HepG2 (cell line): ENCODE measurements at regions not wholly inside any gene's neighbourhood (a gene's known extent, or its start where the extent isn't known, plus 50 kb on each side); places are given as distances from the start of the nearest gene placed in this dataset.

ENCODE experiments used
- ATAC-seq: fragments of 200-7000 bp; cut with Tn5 transposase; 3 replicates; pipeline ENCODE4 v1.9.1; 2020; ENCODE audit warnings: mild to moderate bottlenecking, moderate library complexity
- BruUV-seq: library from RNA; stranded (reverse); fragments of 400-500 nt; replicated peaks from 2 replicates; lab custom pipeline; 2021; lab: Mats Ljungman, UMichigan
- CTCF ChIA-PET: fragments of 300-600 bp; formaldehyde crosslinking; extraction: SDS; loops from one replicate; lab custom pipeline; 2021; ENCODE audit warnings: low total read pairs, inconsistent platforms, low intra/inter-chr PET ratio; lab: Yijun Ruan, JAX
- POLR2A ChIA-PET: fragments of 350-600 bp; sonication (Branson Sonifier 250); formaldehyde crosslinking; loops from one replicate; lab custom pipeline; 2020; ENCODE audit warnings: antibody characterized with exemption, inconsistent platforms; lab: Yijun Ruan, JAX
- DNase-seq: peaks from one replicate; pipeline ENCODE4 v3.0.0-alpha.2; 2015; ENCODE audit warnings: low spot score
- FAIRE-seq: peaks from 3 replicates; lab custom pipeline; 2011; peaks lifted over from hg19 to GRCh38; lab: Jason Lieb, UNC
- H2AFZ ChIP-seq: one replicate; pipeline ENCODE4 v1.6.1; 2011; ENCODE audit warnings: low read length, inconsistent platforms
- H3K27ac ChIP-seq: fragments of 300-600 bp; 3 replicates; pipeline ENCODE4 v1.8.0; 2011; ENCODE audit warnings: mixed run types, mild to moderate bottlenecking, mixed read lengths, low read length, inconsistent platforms; ENCODE audit not compliant: insufficient read depth; ENCODE audit errors: extremely low read length
- H3K27me3 ChIP-seq, 2 experiments: fragments of 200-600 bp in 1 of 2; 2 replicates in 1 of 2; 3 replicates in 1 of 2; pipeline versions ENCODE4 v1.6.0 to v1.8.0; 2011; ENCODE audit warnings: low read length in 2 of 2, mild to moderate bottlenecking in 2 of 2, moderate library complexity in 2 of 2, inconsistent platforms in 1 of 2; ENCODE audit not compliant: insufficient read depth in 2 of 2, control insufficient read depth in 1 of 2
- H3K36me3 ChIP-seq, 2 experiments: fragments of 200-600 bp in 1 of 2; replicated peaks in 1 of 2; 2 replicates in 1 of 2; 3 replicates in 1 of 2; pipeline versions ENCODE4 v1.5.1 to v1.8.0; 2011; ENCODE audit warnings: low read length in 2 of 2, inconsistent platforms in 1 of 2; ENCODE audit not compliant: insufficient read depth in 2 of 2, control insufficient read depth in 1 of 2
- H3K4me1 ChIP-seq: 2 replicates; pipeline ENCODE4 v1.5.1; 2012; ENCODE audit warnings: low read length, inconsistent platforms; ENCODE audit not compliant: insufficient read depth
- H3K4me2 ChIP-seq: 2 replicates; pipeline ENCODE4 v1.6.0; 2011; ENCODE audit warnings: low read depth, low read length, inconsistent platforms
- H3K4me3 ChIP-seq, 3 experiments: fragments of 200-600 bp in 1 of 3; sonication (generic), shearing (Covaris generic) in 1 of 3; replicated peaks in 1 of 3; 2 replicates each; pipeline ENCODE4 v1.5.1; 2011 to 2016; ENCODE audit warnings: low read length in 3 of 3, inconsistent platforms in 2 of 3, low read depth in 2 of 3, mild to moderate bottlenecking in 2 of 3, control low read depth in 1 of 3, mixed read lengths in 1 of 3; ENCODE audit not compliant: insufficient read depth in 1 of 3
- H3K79me2 ChIP-seq: one replicate; pipeline ENCODE4 v1.6.1; 2011; ENCODE audit warnings: low read length, inconsistent platforms; ENCODE audit not compliant: insufficient read depth
- H3K9ac ChIP-seq: 2 replicates; pipeline ENCODE4 v1.6.0; 2011; ENCODE audit warnings: mild to moderate bottlenecking, low read depth, low read length, inconsistent platforms; ENCODE audit not compliant: insufficient read depth
- H3K9me3 ChIP-seq: 2 replicates; pipeline ENCODE4 v1.5.1; 2012; ENCODE audit warnings: mild to moderate bottlenecking, low read length
- H4K20me1 ChIP-seq: 2 replicates; pipeline ENCODE4 v1.6.0; 2011; ENCODE audit warnings: inconsistent platforms, mild to moderate bottlenecking, low read length, moderate library complexity; ENCODE audit not compliant: insufficient read depth
- CEBPB ChIP-seq: IDR thresholded peaks from 2 replicates; pipeline ENCODE4 v1.6.1; 2011; ENCODE audit warnings: low read depth, low read length, improper control_type of control experiment, borderline replicate concordance
- CSRNP2 ChIP-seq: sonication (generic); formaldehyde crosslinking; conservative IDR thresholded peaks from 2 replicates; pipeline ENCODE4 v1.8.0; 2022; ENCODE audit warnings: low read depth, missing genetic modification reagents
- KLF13 ChIP-seq: sonication (generic); formaldehyde crosslinking; IDR thresholded peaks from 2 replicates; pipeline ENCODE4 v1.4.0; 2020; ENCODE audit warnings: mild to moderate bottlenecking, missing genetic modification reagents
- MAZ ChIP-seq, 2 experiments: sonication (generic) in 1 of 2; formaldehyde crosslinking in 1 of 2; IDR thresholded peaks; 2 replicates each; pipeline versions ENCODE4 v1.5.0 to v1.6.1; 2012 to 2020; ENCODE audit warnings: low read depth in 2 of 2, mild to moderate bottlenecking in 2 of 2, borderline replicate concordance in 1 of 2, improper control_type of control experiment in 1 of 2, low read length in 1 of 2, missing genetic modification reagents in 1 of 2, moderate library complexity in 1 of 2
- PCBP2 ChIP-seq: fragments of 200-400 bp; formaldehyde crosslinking; optimal IDR thresholded peaks from 2 replicates; pipeline ENCODE3; 2018; ENCODE audit warnings: low read length, low read depth; ENCODE audit not compliant: poor library complexity, severe bottlenecking
- SMARCC2 ChIP-seq: fragments of 450-650 bp; IDR thresholded peaks from 2 replicates; pipeline ENCODE4 v1.6.1; 2017; ENCODE audit warnings: antibody characterized with exemption, mild to moderate bottlenecking
- SOX5 ChIP-seq: IDR thresholded peaks from 2 replicates; pipeline ENCODE4 v1.6.1; 2016; ENCODE audit warnings: borderline replicate concordance
- STAT5B ChIP-seq: sonication (generic); formaldehyde crosslinking; IDR thresholded peaks from 2 replicates; pipeline ENCODE4 v1.4.0; 2020; ENCODE audit warnings: missing genetic modification reagents
- TRIM24 ChIP-seq: sonication (generic); formaldehyde crosslinking; IDR thresholded peaks from 2 replicates; pipeline ENCODE4 v1.8.0; 2022; ENCODE audit warnings: mild to moderate bottlenecking, missing genetic modification reagents
- ZBTB20 ChIP-seq: sonication (generic); formaldehyde crosslinking; IDR thresholded peaks from 2 replicates; pipeline ENCODE4 v1.8.1; 2023; ENCODE audit warnings: missing genetic modification reagents, low read depth, mild to moderate bottlenecking, borderline replicate concordance
- ZBTB38 ChIP-seq: sonication (generic); formaldehyde crosslinking; IDR thresholded peaks from 2 replicates; pipeline ENCODE4 v1.5.1; 2020; ENCODE audit warnings: mild to moderate bottlenecking, missing genetic modification reagents
- ZFP41 ChIP-seq: sonication (generic); formaldehyde crosslinking; IDR thresholded peaks from 2 replicates; pipeline ENCODE4 v1.4.0; 2020; ENCODE audit warnings: mild to moderate bottlenecking, missing genetic modification reagents, borderline replicate concordance
- ZNF136 ChIP-seq: sonication (generic); formaldehyde crosslinking; IDR thresholded peaks from 2 replicates; pipeline ENCODE4 v1.8.1; 2022; ENCODE audit warnings: low read depth, mild to moderate bottlenecking, moderate library complexity, missing genetic modification reagents
- ZNF256 ChIP-seq: sonication (generic); formaldehyde crosslinking; conservative IDR thresholded peaks from 2 replicates; pipeline ENCODE4 v1.4.0; 2020; ENCODE audit warnings: missing genetic modification reagents
- ZNF740 ChIP-seq: sonication (generic); formaldehyde crosslinking; IDR thresholded peaks from 2 replicates; pipeline ENCODE4 v1.4.0; 2020; ENCODE audit warnings: missing genetic modification reagents
- ZNF761 ChIP-seq: sonication (generic); formaldehyde crosslinking; conservative IDR thresholded peaks from 2 replicates; pipeline ENCODE4 v1.4.0; 2020; ENCODE audit warnings: mild to moderate bottlenecking, missing genetic modification reagents
- ZNF879 ChIP-seq: sonication (generic); formaldehyde crosslinking; IDR thresholded peaks from 2 replicates; pipeline ENCODE4 v1.8.1; 2023; ENCODE audit warnings: missing genetic modification reagents
- ZSCAN20 ChIP-seq: sonication (generic); formaldehyde crosslinking; IDR thresholded peaks from 2 replicates; pipeline ENCODE4 v1.4.0; 2020; ENCODE audit warnings: missing genetic modification reagents, mild to moderate bottlenecking, borderline replicate concordance
- WGBS: methylation state at CpG from one replicate; pipeline ENCODE4 v1.1.6; 2017; ENCODE audit warnings: low lambda C conversion rate; 5-methylcytosine and 5-hydroxymethylcytosine counted together
- in situ Hi-C: cut with HindIII; loops from 2 replicates; pipeline ENCODE4 v1.10.0; 2017; ENCODE audit warnings: low pct_unique_long_range_greater_than_20kb; ENCODE audit not compliant: extremely low pct_ligation_motif_present
- intact Hi-C: fragments of 100-400 bp; cut with micrococcal nuclease; formaldehyde crosslinking; loops from one replicate; pipeline ENCODE4 v1.10.0; 2022; ENCODE audit not compliant: unreplicated experiment

- Histone ChIP-seq H3K27me3 (no peaks in the 10 kb centered on the region), H3K4me2 (no peak overlapping the region), H2AFZ (no peak overlapping the region), H3K9ac (no peak overlapping the region), H3K79me2 (no peaks in the 10 kb centered on the region), H3K27ac (no peak overlapping the region), H3K4me3 (no peak overlapping the region), H3K9me3 (no peaks in the 10 kb centered on the region), H3K36me3 (no peaks in the 10 kb centered on the region), H4K20me1 (no peaks in the 10 kb centered on the region), H3K4me1 (no peaks in the 10 kb centered on the region)
- intact Hi-C loops (loop anchor here (2.0 to 5.0 kb wide), 2 partner anchors 58 to 191 kb away; partner anchors contain the start of gene NECTIN3), in situ Hi-C loops (no loop called here)
- no TSS peak for BruUV-seq
- DNase-seq: peak; percentile 63
- ChIA-PET POLR2A (no interaction called here), CTCF (no interaction called here)
- peak; percentile 46 for FAIRE-seq
- peak; percentile 100 for ATAC-seq
- 72% methylated on average over 2 of the region's 4 CpGs for WGBS
- TF ChIP-seq TRIM24 (CRISPR knock-in tag): no peak
- no peak for TF ChIP-seq KLF13 (CRISPR knock-in tag)
- TF ChIP-seq CSRNP2 (CRISPR knock-in tag): no peak
- TF ChIP-seq SOX5: no peak
- no peak for TF ChIP-seq ZBTB38 (CRISPR knock-in tag)
- TF ChIP-seq MAZ (IDR thresholded peaks at IDR 0.05; ENCODE audit: borderline replicate concordance, low read depth, low read length): no peak
- TF ChIP-seq MAZ (CRISPR knock-in tag; IDR thresholded peaks at IDR 0.05; ENCODE audit: low read depth): no peak
- TF ChIP-seq ZBTB20: no peak
- no peak for TF ChIP-seq SMARCC2
- no peak for TF ChIP-seq ZNF256 (CRISPR knock-in tag)
- TF ChIP-seq ZFP41 (CRISPR knock-in tag): no peak
- TF ChIP-seq CEBPB: no peak
- TF ChIP-seq ZNF740 (CRISPR knock-in tag): no peak
- TF ChIP-seq ZNF879 (CRISPR knock-in tag): no peak
- no peak for TF ChIP-seq ZNF136
- no peak for TF ChIP-seq PCBP2
- TF ChIP-seq ZSCAN20 (CRISPR knock-in tag): no peak
- no peak for TF ChIP-seq STAT5B (CRISPR knock-in tag)
- no peak for TF ChIP-seq ZNF761
Measured at GRCh38 chr3:110881069-110881468, 190.5 kb upstream of the NECTIN3 start.
